A549 (cell line): ENCODE measurements at regions not wholly inside any gene's neighbourhood (a gene's known extent, or its start where the extent isn't known, plus 50 kb on each side); places are given as distances from the start of the nearest gene placed in this dataset.

ENCODE experiments used
- ATAC-seq, 2 experiments: fragments of 200-7000 bp in 1 of 2; fragments of >200 bp in 1 of 2; cut with Nextera tagmentation in 1 of 2; cut with Tn5 transposase in 1 of 2; 3 replicates each; pipeline versions ENCODE4 v1.8.0 to v1.9.1; 2018 to 2020; ENCODE audit warnings: mild to moderate bottlenecking in 1 of 2, moderate library complexity in 1 of 2
- CTCF ChIA-PET: fragments of 300-600 bp; sonication (Branson Sonifier 250); formaldehyde crosslinking; extraction: SDS; loops from one replicate; lab custom pipeline; 2021; ENCODE audit warnings: antibody characterized with exemption, inconsistent platforms; lab: Yijun Ruan, JAX
- POLR2A ChIA-PET: fragments of 350-600 bp; formaldehyde crosslinking; extraction: SDS; loops from one replicate; lab custom pipeline; 2021; ENCODE audit warnings: antibody characterized with exemption, inconsistent platforms; lab: Yijun Ruan, JAX
- DNase-seq, 2 experiments: peaks; one replicate each; pipeline versions ENCODE4 v3.0.0 to v3.0.0-alpha.2; 2011 to 2016; ENCODE audit warnings: low read depth in 1 of 2, low spot score in 1 of 2
- FAIRE-seq: peaks from 2 replicates; lab custom pipeline; 2011; peaks lifted over from hg19 to GRCh38; lab: Jason Lieb, UNC
- H3K27ac ChIP-seq, 2 experiments: fragments of >200 bp; sonication (Bioruptor Twin); formaldehyde crosslinking; 3 replicates each; pipeline ENCODE4 v1.5.1; 2016 to 2017
- H3K4me1 ChIP-seq: fragments of >200 bp; sonication (Bioruptor Twin); formaldehyde crosslinking; 3 replicates; pipeline ENCODE4 v1.6.1; 2016
- H3K4me2 ChIP-seq: fragments of >200 bp; sonication (Bioruptor Twin); formaldehyde crosslinking; 3 replicates; pipeline ENCODE4 v1.6.1; 2016
- H3K4me3 ChIP-seq: fragments of >200 bp; sonication (Bioruptor Twin); formaldehyde crosslinking; 3 replicates; pipeline ENCODE4 v1.5.1; 2016
- H3K9me3 ChIP-seq: fragments of >200 bp; sonication (Bioruptor Twin); formaldehyde crosslinking; 3 replicates; pipeline ENCODE4 v1.6.1; 2016
- EP300 ChIP-seq, 2 experiments: fragments of >200 bp; sonication (Bioruptor Twin); formaldehyde crosslinking; IDR thresholded peaks; 2 replicates in 1 of 2; 3 replicates in 1 of 2; pipeline ENCODE4 v1.6.1; 2016 to 2017
- ESRRA ChIP-seq: fragments of 150-350 bp; IDR thresholded peaks from 2 replicates; pipeline ENCODE4 v1.6.1; 2014; ENCODE audit warnings: mild to moderate bottlenecking, low read length, borderline replicate concordance
- FOSB ChIP-seq: fragments of 250-450 bp; sonication (Bioruptor Pico); IDR thresholded peaks from 2 replicates; pipeline ENCODE4 v1.5.0; 2020; ENCODE audit warnings: mild to moderate bottlenecking, moderate library complexity
- FOSL2 ChIP-seq, 2 experiments: fragments of 450-650 bp in 1 of 2; fragments of >200 bp in 1 of 2; sonication (Bioruptor Twin) in 1 of 2; formaldehyde crosslinking; IDR thresholded peaks; 2 replicates each; pipeline versions ENCODE4 v1.5.0 to v1.6.1; 2016 to 2020; ENCODE audit warnings: mild to moderate bottlenecking in 1 of 2, moderate library complexity in 1 of 2
- GATA3 ChIP-seq: IDR thresholded peaks from 2 replicates; pipeline ENCODE4 v1.6.1; 2012; ENCODE audit warnings: borderline replicate concordance
- HDAC2 ChIP-seq: fragments of 200-600 bp; sonication (generic); IDR thresholded peaks from 2 replicates; pipeline ENCODE4 v1.6.1; 2016
- HOXA7 ChIP-seq: fragments of 250-450 bp; sonication (Bioruptor Pico); IDR thresholded peaks from 2 replicates; pipeline ENCODE4 v1.5.0; 2020; ENCODE audit warnings: mild to moderate bottlenecking, moderate library complexity
- JUN ChIP-seq, 2 experiments: fragments of >200 bp; sonication (Bioruptor Twin); formaldehyde crosslinking; IDR thresholded peaks; 2 replicates in 1 of 2; 3 replicates in 1 of 2; pipeline ENCODE4 v1.6.1; 2016 to 2017
- KDM5A ChIP-seq: fragments of 200-600 bp; sonication (generic); IDR thresholded peaks from 2 replicates; pipeline ENCODE4 v1.6.1; 2016; ENCODE audit warnings: antibody characterized with exemption, mild to moderate bottlenecking
- POLR2A ChIP-seq: IDR thresholded peaks from 2 replicates; pipeline ENCODE4 v1.6.1; 2012; ENCODE audit warnings: mild to moderate bottlenecking, low read length
- POLR2AphosphoS2 ChIP-seq: conservative IDR thresholded peaks from 2 replicates; pipeline ENCODE4 v1.6.1; 2012; ENCODE audit warnings: low read length, improper control_type of control experiment, inconsistent platforms
- RAD21 ChIP-seq, 2 experiments: fragments of >200 bp in 1 of 2; sonication (Bioruptor Twin) in 1 of 2; formaldehyde crosslinking in 1 of 2; IDR thresholded peaks in 1 of 2; conservative IDR thresholded peaks in 1 of 2; 2 replicates in 1 of 2; 3 replicates in 1 of 2; pipeline ENCODE4 v1.6.1; 2012 to 2018; ENCODE audit warnings: inconsistent platforms in 1 of 2
- RCOR1 ChIP-seq: fragments of 150-350 bp; IDR thresholded peaks from 2 replicates; pipeline ENCODE4 v1.6.1; 2014; ENCODE audit warnings: antibody characterized with exemption, low read length, low read depth
- RNF2 ChIP-seq: fragments of 200-600 bp; sonication (generic); IDR thresholded peaks from 2 replicates; pipeline ENCODE4 v1.6.1; 2016; ENCODE audit warnings: low read depth, mild to moderate bottlenecking, antibody characterized with exemption, moderate library complexity, borderline replicate concordance
- WGBS: methylation state at CpG from one replicate; pipeline ENCODE4 v1.1.6; 2017; ENCODE audit errors: missing lambda C conversion rate; 5-methylcytosine and 5-hydroxymethylcytosine counted together
- TF ChIP-seq, protein P1 (sequence below): IDR thresholded peaks from 2 replicates; pipeline ENCODE4 v1.6.1; 2012
- TF ChIP-seq, protein P2 (sequence below): fragments of >200 bp; sonication (Bioruptor Twin); formaldehyde crosslinking; IDR thresholded peaks from 2 replicates; pipeline ENCODE4 v1.6.1; 2016
- TF ChIP-seq, protein P3 (sequence below): fragments of >200 bp; sonication (Bioruptor Twin); formaldehyde crosslinking; IDR thresholded peaks from 3 replicates; pipeline ENCODE4 v1.6.1; 2016
- TF ChIP-seq, protein P4 (sequence below): fragments of >200 bp; sonication (Bioruptor Twin); formaldehyde crosslinking; IDR thresholded peaks from 3 replicates; pipeline ENCODE4 v1.5.1; 2016
- TF ChIP-seq, protein P5 (sequence below): IDR thresholded peaks from 2 replicates; pipeline ENCODE4 v1.6.1; 2012

DNA sequence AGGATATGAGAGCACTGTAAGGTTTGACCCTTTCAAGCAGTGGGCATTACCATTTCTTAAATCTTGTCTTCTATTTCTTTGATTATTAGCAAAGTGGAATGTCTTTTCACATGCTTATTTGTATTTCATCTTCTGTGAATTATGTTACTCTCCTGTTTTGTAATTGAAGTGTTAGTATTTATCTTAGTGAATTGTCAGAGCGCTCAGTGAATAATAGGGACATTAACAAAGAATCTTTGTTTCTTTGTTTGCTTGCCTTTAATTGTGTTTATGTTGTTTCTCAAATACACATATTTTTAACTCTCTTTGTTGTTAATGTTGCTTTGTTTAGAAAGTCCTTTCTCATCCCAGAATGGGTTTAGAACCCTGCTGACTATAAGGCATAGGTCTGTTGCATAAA lies 259.3 kb downstream of the RRAGC start:
- DNase-seq (no peak), ATAC-seq (no peak), FAIRE-seq (no peak)
- Histone ChIP-seq H3K4me3 (no peak overlapping the region), H3K4me1 (no peaks in the 10 kb centered on the region), H3K27ac (no peak overlapping the region), H3K4me2 (no peak overlapping the region)
- CTCF ChIA-PET = no interaction called here
- POLR2A ChIA-PET = no interaction called here
- TF ChIP-seq, protein P1, sequence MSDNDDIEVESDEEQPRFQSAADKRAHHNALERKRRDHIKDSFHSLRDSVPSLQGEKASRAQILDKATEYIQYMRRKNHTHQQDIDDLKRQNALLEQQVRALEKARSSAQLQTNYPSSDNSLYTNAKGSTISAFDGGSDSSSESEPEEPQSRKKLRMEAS = no peak
- TF ChIP-seq GATA3 (no peak), POLR2AphosphoS2 (no peak), FOSL2 (IDR thresholded peaks at IDR 0.05) (no peak), FOSL2 (CRISPR knock-in tag; IDR thresholded peaks at IDR 0.05) (no peak), HDAC2 (no peak), JUN (IDR thresholded peaks at IDR 0.05) (no peak)
- TF ChIP-seq, protein P2, sequence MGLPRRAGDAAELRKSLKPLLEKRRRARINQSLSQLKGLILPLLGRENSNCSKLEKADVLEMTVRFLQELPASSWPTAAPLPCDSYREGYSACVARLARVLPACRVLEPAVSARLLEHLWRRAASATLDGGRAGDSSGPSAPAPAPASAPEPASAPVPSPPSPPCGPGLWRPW = no peak
- TF ChIP-seq, all 56 proteins: peak for 0
- 50% methylated on average over 1 of the region's 1 CpG for WGBS
- H3K9me3 ChIP-seq = no peaks in the 10 kb centered on the region

DNA sequence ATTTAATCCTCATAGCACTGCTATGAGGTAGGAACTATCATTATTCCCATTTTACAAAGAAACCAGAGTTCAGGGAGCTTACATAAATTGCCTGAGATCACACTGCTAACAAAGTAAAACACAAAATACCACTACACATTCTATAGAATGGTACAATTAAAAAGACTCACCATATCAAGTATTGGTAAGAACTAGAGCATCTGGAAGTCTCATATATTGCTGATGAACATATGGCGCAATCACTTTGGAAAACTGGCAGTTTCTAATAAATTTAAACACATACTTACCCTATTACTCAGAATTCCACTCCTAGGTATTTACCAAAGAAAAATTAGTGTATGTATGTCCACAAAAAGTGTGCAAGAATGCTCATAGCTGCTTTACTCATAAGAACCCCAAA lies 261.5 kb downstream of the RRAGC start:
- no peak overlapping the region for H3K4me2 ChIP-seq
- no peak overlapping the region for H3K27ac ChIP-seq
- H3K4me1 ChIP-seq = no peaks in the 10 kb centered on the region
- ChIA-PET POLR2A (no interaction called here), CTCF (no interaction called here)
- FAIRE-seq (no peak), ATAC-seq (no peak), DNase-seq (no peak)
- peaks cover 6% of the 10 kb centered on the region; the same call in 2 of the 3 replicates for H3K9me3 ChIP-seq
- 48% methylated on average over 1 of the region's 1 CpG for WGBS
- no peak overlapping the region for H3K4me3 ChIP-seq
- no peak for TF ChIP-seq HOXA7 (CRISPR knock-in tag)
- TF ChIP-seq, protein P3, sequence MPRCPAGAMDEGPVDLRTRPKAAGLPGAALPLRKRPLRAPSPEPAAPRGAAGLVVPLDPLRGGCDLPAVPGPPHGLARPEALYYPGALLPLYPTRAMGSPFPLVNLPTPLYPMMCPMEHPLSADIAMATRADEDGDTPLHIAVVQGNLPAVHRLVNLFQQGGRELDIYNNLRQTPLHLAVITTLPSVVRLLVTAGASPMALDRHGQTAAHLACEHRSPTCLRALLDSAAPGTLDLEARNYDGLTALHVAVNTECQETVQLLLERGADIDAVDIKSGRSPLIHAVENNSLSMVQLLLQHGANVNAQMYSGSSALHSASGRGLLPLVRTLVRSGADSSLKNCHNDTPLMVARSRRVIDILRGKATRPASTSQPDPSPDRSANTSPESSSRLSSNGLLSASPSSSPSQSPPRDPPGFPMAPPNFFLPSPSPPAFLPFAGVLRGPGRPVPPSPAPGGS = no peak
- TF ChIP-seq, protein P4, sequence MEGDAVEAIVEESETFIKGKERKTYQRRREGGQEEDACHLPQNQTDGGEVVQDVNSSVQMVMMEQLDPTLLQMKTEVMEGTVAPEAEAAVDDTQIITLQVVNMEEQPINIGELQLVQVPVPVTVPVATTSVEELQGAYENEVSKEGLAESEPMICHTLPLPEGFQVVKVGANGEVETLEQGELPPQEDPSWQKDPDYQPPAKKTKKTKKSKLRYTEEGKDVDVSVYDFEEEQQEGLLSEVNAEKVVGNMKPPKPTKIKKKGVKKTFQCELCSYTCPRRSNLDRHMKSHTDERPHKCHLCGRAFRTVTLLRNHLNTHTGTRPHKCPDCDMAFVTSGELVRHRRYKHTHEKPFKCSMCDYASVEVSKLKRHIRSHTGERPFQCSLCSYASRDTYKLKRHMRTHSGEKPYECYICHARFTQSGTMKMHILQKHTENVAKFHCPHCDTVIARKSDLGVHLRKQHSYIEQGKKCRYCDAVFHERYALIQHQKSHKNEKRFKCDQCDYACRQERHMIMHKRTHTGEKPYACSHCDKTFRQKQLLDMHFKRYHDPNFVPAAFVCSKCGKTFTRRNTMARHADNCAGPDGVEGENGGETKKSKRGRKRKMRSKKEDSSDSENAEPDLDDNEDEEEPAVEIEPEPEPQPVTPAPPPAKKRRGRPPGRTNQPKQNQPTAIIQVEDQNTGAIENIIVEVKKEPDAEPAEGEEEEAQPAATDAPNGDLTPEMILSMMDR = no peak

DNA sequence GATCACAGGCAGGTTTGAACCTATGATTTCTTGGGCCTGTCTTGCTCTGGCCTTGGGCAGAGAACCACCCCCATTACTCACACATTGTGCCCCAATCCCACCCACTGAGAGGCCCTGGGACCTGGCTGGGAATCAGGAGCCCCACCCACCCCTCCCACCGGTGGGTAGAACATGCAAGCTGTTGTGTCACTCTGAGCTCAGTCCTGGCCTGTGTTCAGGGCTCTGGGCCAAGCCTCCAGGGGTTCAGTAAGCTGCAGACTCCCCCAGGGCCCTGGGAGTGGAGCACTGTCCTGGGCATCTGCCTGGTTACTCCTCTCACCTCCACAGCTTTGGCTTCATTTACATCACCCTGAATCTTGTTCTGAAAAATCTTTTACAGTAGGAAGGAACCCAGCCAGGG lies 270.5 kb downstream of the RRAGC start:
- no peak overlapping the region for H3K27ac ChIP-seq
- WGBS = no CpG with 5 or more reads among the region's 1 CpG
- ATAC-seq (no peak), DNase-seq (no peak), FAIRE-seq (no peak)
- H3K4me1 ChIP-seq = no peaks in the 10 kb centered on the region
- H3K4me3 ChIP-seq = no peak overlapping the region
- TF ChIP-seq EP300 (IDR thresholded peaks at IDR 0.05) = no peak
- no peak for TF ChIP-seq KDM5A
- TF ChIP-seq POLR2A = no peak
- no peak for TF ChIP-seq GATA3
- no peak for TF ChIP-seq RAD21 (conservative IDR thresholded peaks at IDR 0.05 in 1 of 2, IDR thresholded peaks at IDR 0.05 in 1 of 2)
- H3K9me3 ChIP-seq = no peaks in the 10 kb centered on the region; the same call in 2 of the 3 replicates
- H3K4me2 ChIP-seq = no peak overlapping the region
- ChIA-PET POLR2A (no interaction called here), CTCF (no interaction called here)

DNA sequence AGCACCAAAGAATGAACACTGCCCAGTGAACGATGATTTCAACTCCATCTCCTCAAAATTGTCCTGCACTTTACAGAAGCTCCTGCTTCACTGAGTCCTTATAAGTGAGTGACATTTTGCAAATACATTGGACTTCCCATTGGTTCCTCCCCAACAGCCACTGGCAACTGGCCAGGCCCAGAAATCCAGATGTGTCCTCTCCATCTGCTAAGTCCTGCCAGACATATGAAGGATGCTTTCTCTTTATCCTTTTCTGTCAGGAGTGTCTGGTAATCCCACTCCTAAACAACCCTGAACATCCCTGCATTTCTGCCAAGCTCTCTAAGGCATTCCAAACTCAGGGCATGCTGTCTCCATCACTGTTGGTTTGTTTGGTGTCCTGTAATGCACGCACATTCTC lies 271.8 kb downstream of the RRAGC start:
- ChIA-PET POLR2A (no interaction called here), CTCF (interaction anchor here (1.3 kb wide), 1 partner anchor 86 kb away, joined by 3 read pairs; no protein-coding TSS in a partner anchor)
- no peak overlapping the region for H3K27ac ChIP-seq
- DNase-seq (no peak), ATAC-seq (no peak), FAIRE-seq (no peak)
- no peak overlapping the region for H3K4me3 ChIP-seq
- WGBS = 38% methylated on average over 2 of the region's 2 CpGs
- no peaks in the 10 kb centered on the region; the same call in 2 of the 3 replicates for H3K9me3 ChIP-seq
- TF ChIP-seq RNF2 = no peak
- TF ChIP-seq, protein P5, sequence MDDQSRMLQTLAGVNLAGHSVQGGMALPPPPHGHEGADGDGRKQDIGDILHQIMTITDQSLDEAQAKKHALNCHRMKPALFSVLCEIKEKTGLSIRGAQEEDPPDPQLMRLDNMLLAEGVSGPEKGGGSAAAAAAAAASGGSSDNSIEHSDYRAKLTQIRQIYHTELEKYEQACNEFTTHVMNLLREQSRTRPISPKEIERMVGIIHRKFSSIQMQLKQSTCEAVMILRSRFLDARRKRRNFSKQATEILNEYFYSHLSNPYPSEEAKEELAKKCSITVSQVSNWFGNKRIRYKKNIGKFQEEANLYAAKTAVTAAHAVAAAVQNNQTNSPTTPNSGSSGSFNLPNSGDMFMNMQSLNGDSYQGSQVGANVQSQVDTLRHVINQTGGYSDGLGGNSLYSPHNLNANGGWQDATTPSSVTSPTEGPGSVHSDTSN = no peak
- TF ChIP-seq, protein P2 = no peak
- no peak for TF ChIP-seq ESRRA
- TF ChIP-seq RCOR1 = no peak
- TF ChIP-seq FOSL2 (IDR thresholded peaks at IDR 0.05) = no peak
- TF ChIP-seq FOSL2 (CRISPR knock-in tag; IDR thresholded peaks at IDR 0.05) = no peak
- TF ChIP-seq FOSB (CRISPR knock-in tag) = no peak
- TF ChIP-seq GATA3 = no peak
- TF ChIP-seq RAD21 (conservative IDR thresholded peaks at IDR 0.05 in 1 of 2, IDR thresholded peaks at IDR 0.05 in 1 of 2) = no peak
- H3K4me1 ChIP-seq = no peaks in the 10 kb centered on the region
- no peak overlapping the region for H3K4me2 ChIP-seq
